ENCODE measurements at regions not wholly inside any gene's neighbourhood (a gene's known extent, or its start where the extent isn't known, plus 50 kb on each side); places are given as distances from the start of the nearest gene placed in this dataset.

DNA sequence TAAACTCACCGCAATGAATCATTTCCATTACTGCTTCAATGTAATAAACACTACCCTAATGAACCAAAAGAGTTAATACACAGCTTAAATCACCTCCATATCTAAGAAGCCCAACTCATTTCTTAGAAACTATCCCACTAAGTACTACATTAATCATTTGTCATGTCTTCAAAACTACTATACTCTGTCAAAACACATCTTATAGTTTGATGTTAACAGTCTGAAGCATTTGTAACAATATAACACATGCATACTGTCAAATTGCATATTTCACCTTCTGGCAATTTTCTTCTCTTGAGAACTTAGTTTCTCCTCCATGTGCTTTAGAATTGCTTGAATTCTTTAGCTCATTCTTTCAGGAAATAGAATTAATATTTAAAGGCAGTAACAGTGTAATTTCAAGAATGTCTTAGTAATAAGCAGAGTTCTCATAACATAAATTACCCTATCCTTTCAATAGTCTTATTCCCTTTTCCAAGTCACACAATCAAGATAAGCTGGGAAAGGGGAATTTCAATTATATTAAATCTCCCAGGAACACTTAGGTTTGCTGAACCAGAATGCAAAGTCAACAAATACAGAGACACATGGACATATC is 199.7 kb downstream of the ATPSCKMT start:
- TF ChIP-seq, protein P1, sequence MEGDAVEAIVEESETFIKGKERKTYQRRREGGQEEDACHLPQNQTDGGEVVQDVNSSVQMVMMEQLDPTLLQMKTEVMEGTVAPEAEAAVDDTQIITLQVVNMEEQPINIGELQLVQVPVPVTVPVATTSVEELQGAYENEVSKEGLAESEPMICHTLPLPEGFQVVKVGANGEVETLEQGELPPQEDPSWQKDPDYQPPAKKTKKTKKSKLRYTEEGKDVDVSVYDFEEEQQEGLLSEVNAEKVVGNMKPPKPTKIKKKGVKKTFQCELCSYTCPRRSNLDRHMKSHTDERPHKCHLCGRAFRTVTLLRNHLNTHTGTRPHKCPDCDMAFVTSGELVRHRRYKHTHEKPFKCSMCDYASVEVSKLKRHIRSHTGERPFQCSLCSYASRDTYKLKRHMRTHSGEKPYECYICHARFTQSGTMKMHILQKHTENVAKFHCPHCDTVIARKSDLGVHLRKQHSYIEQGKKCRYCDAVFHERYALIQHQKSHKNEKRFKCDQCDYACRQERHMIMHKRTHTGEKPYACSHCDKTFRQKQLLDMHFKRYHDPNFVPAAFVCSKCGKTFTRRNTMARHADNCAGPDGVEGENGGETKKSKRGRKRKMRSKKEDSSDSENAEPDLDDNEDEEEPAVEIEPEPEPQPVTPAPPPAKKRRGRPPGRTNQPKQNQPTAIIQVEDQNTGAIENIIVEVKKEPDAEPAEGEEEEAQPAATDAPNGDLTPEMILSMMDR (IDR thresholded peaks at IDR 0.05) = no peak

DNA sequence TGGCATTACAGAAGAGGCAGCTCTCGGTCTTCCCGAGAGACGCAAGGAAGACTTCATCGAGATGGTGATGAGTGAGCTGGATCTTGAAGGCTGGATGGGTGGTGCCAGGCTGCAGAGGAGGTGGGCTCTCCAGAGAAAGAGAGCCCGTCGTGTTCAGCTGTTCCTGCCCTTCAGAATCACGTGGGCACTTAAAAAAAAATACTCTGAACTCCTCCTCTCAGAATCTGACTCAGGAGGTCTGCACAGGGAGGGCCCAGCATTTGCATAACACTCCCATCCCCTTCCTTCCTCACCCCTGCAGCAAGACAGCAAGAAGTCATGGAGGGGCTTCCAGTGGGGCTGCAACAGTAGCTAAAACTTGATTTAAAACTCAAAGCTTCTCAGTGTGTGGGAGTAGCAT is 203.0 kb downstream of the ATPSCKMT start:
- ATAC-seq (ENCODE audit: low FRiP score) (no peak), DNase-seq (ENCODE audit: low spot score) (no peak)
- TF ChIP-seq, protein P1 (IDR thresholded peaks at IDR 0.05) = no peak

More for the DNA sequence above, 199.7 kb downstream of the ATPSCKMT start:
- ATAC-seq (ENCODE audit: low FRiP score) (no peak), DNase-seq (ENCODE audit: low spot score) (no peak)

DNA sequence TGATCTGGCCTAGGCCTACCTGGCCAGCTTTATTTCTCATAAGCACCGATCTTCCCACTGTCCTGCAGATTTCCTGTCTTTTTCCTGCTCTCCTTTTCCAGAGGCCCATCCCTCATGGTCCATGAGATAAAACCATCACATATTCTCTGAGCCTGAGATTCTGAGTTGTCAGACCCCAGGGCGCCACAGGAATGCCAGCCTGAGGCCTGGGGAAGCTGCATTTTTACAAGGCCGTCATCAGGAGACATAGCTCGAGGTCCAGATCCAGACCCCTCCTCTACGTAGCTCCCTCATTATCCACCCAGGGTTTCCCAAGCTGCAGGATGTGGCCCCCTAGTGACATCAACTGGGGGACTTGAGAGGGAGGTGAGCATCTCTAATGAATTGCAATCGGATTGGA is 204.3 kb downstream of the ATPSCKMT start:
- ATAC-seq (ENCODE audit: low FRiP score) (no peak), DNase-seq (ENCODE audit: low spot score) (no peak)
- TF ChIP-seq, protein P1 (IDR thresholded peaks at IDR 0.05) = no peak

DNA sequence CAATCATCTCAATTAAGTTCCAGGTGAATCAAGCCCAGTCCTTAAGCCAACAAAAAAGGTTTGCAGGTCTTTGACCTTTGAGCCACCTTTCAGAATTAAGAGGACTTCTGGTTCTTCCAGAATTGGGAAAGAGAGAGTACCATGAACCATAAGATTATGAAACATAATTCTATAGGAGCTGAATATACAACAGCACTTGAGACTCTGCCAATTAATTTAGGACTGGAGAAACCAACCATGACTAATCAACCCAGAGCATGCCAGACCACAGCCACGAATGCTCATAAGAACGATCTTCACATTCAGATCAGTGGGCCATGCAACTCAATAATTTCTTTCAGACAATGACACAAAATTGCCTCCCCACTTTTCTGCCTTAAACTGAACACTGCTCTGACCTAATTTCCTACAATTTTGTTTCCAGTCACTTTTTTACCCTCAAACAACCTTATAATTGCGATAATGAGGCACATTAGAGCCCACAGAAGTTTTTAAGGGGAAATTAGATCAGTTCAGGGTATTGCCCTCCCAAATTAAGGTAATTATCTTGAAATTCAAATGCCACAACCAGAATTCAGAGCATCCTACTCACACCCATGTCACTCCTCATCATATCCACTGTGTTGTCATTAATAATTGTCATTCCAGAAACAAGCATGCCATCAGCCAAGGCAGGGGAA is 213.4 kb downstream of the ATPSCKMT start:
- ATAC-seq (ENCODE audit: low FRiP score) = no peak

DNA sequence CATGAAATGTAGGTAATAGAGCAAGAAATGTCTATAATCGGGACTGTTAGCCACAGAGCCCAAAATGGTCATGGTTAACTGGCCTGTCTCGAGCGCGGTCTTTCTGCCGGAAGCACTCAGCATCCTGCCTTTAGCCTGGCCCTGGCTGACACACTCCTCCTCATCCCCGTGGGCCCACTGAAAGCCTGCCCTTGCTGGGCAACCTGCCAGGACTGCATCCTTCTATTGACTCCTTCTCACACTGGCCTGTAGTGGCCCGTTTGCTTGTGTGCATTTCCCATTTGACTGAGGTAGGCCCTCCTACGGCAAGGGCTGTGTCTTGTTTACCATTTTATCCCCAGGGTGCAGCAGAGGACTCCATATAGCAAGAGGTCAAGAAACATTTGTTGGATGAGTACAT is 215.7 kb downstream of the ATPSCKMT start:
- TF ChIP-seq, protein P1 (IDR thresholded peaks at IDR 0.05) = no peak
- no peak for DNase-seq (ENCODE audit: low spot score)
- ATAC-seq (ENCODE audit: low FRiP score) = no peak

More for the DNA sequence above, 213.4 kb downstream of the ATPSCKMT start:
- DNase-seq (ENCODE audit: low spot score) = no peak
- TF ChIP-seq, protein P1 (IDR thresholded peaks at IDR 0.05) = no peak

DNA sequence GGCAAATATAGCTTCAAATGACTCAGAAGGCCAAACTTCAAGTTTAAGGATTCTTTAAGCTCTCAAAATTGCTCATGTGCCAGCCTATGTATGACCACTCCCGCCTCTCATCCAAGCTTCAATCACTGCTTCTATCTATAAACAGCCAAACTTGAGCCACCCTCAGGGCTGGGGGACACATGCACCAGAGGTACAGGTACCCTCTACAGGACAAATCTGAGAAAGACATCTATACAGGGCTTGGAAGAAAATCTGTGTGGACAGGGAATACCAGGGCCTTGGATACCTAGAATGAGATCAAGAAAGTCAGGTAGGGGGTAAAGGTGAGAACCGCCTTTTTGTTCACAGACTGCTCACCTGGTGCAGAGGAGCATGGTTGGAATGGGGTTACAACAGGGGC is 217.9 kb downstream of the ATPSCKMT start:
- DNase-seq (ENCODE audit: low spot score) (no peak), ATAC-seq (ENCODE audit: low FRiP score) (no peak)
- TF ChIP-seq, protein P1 (IDR thresholded peaks at IDR 0.05) = no peak

Measured in omental fat pad (tissue), 3 donors.